CD4-positive, alpha-beta T cell treated with Interleukin-10 for 1 hour (primary cell): ENCODE measurements at regions not wholly inside any gene's neighbourhood (a gene's known extent, or its start where the extent isn't known, plus 50 kb on each side); places are given as distances from the start of the nearest gene placed in this dataset.

ENCODE experiments used
- DNase-seq: peaks from one replicate; pipeline ENCODE4 v3.0.0-alpha.2; 2020

- DNase-seq: no peak
These were observed 60.5 kb upstream of the COL13A1 start for GRCh38 chr10:69741252-69741651.

- no peak for DNase-seq
These were observed 59.9 kb upstream of the COL13A1 start for GRCh38 chr10:69741671-69742355.

DNA sequence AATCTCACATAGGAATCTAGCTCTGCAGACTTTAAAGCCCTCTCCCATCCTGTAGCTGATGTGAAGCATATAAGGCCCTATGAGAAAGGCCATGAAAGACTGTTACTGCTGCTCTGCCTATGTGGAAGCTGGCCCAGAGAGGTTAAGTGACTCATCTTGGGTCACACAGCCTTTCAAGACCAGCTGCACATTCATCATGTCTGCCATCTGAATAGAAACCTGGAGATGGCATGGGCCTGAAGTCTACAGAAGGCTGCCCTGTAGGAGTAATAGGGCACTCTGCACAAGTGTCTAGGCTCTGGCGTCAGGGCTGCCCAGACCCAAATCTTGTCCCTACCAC is 59.4 kb upstream of the COL13A1 start:
- no peak for DNase-seq

- DNase-seq: no peak
These were observed 58.6 kb upstream of the COL13A1 start for GRCh38 chr10:69742928-69743602.

GRCh38 chr10:69744971-69745370 is 56.7 kb upstream of the COL13A1 start:
- no peak for DNase-seq

GRCh38 chr10:69745698-69746097 is 56.0 kb upstream of the COL13A1 start:
- no peak for DNase-seq

DNA sequence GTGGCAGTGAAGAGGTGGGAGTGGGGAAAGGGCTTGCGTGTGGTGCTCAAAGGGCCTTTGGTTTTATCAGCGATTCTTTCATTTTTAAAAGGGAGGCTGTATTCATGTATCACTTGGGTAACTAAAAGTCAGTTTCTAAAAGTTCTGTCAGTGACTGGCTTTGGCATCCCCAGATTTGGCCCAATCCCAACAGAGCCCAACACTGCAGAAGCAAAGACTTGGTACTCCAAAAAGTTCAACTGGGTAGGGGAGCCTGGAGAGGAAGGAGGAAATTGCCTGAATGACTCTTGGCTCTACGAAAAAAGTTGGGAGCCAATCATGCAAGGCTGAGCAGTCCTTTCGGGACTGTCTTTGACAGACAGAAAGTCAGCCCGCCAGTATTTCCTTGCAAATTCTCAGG is 54.5 kb upstream of the COL13A1 start:
- no peak for DNase-seq

DNA sequence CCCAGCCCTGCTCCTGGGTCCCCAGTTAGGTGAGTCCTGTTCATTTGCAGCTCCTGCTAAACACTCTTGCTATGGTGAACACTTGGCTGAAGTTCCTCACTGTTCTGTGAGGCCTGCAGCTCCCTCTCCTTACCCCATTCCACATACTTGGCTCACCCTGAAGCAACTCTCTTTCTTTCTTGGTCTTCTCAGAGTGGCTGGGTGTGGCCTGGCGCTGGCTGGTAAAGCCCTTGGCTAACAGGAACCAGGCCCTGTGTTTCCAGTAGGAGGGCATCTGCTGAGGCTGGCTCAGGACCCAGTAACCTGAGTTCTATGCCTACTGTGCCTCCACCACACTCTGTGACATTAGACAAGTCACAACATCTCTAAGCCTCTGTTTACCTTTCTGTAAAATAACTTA is 53.1 kb upstream of the COL13A1 start:
- DNase-seq: no peak

DNA sequence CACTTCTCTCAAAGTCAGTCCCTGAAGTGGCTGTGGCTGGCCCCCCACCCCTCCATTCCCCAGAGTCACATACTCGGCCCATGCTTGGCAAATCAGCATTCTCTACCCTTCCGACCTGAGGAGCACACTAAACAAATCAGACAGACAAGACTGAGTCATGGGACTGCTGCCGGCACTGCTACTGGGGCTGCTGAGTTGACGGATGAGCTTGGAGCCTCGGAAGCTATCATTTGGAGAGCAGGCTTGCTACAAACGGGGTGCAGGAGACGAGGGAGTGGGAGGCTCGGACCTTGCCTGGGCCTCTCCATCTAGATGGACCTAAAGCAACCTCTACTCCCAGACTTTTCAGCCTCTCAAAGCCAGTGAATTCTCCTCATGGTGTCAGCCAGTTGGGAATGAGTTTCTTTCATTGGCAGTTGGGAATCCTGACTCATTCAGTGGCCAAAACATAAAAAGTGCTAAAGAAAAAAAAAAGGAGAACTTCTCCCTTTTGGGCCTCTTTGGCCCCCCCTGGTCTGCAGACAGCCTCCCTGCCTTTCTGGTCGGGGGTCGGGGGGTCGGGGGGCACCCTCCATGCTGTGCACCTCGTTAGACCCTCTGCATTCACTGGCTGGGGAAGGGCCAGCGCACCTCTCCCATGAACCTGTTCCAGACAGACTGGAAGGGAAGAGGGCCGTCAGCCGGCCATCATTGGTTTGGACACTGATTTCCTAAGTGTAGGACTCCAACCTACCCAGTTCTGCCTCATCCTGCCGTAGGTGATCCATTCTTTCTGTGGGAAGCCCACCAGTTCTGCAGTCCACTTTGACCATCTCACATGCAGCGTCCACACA is 52.3 kb upstream of the COL13A1 start:
- DNase-seq: no peak

GRCh38 chr10:69750011-69750373 is 51.7 kb upstream of the COL13A1 start:
- DNase-seq: no peak

DNA sequence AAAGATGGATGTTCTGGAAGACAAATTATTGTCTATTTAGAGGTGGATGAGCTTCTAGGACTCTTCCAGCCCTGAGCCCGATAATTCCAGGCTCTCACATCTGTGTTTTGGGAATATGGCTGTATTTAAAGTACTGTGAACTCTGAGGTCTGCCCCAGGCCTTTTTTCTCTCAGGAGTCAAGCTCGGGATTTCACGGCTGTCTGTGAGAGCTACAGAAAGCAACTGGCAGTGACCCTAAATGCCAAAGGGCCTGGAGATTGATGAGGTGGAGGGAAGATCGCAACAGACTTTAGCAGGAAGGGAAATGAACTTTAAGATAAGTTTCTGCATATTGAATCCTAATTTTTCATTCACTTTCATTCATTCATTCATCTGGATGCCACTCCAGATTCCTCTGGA is 51.0 kb upstream of the COL13A1 start:
- no peak for DNase-seq

DNA sequence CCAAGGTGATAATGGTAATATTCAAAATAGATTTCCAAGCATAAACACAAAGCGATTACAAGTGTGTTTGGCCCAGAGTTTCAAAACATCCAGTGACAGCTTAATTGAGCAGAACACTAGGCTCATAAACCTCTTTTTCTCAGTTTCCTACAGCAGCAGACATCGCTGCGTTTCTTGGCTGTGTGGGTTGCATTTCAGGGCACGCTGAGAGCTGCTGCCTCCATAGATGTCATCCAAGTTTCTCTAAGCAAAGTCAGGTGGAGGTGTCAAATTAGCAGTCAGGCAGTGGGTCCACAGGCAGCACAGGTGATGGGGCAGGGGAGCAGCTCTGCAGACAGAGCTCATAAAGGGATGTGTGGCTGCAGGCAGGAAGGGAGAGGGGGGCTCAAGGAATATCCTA is 50.5 kb upstream of the COL13A1 start:
- DNase-seq: no peak
